Liver (tissue), 8 donors: ENCODE measurements at regions not wholly inside any gene's neighbourhood (a gene's known extent, or its start where the extent isn't known, plus 50 kb on each side); places are given as distances from the start of the nearest gene placed in this dataset.

Experiments used
- DNase-seq: peaks from one replicate; pipeline ENCODE4 v3.0.0-alpha.2; 2017; ENCODE audit warnings: low spot score
- H3K27ac ChIP-seq, 2 donors: one replicate each; pipeline ENCODE4 v1.7.0; 2013; ENCODE audit warnings: inconsistent platforms in 2 of 2, low read length in 2 of 2, control low read depth in 1 of 2, low read depth in 1 of 2, mild to moderate bottlenecking in 1 of 2
- H3K27me3 ChIP-seq, 4 donors: one replicate each; pipeline versions ENCODE4 v1.6.1 to v1.7.0; 2013; ENCODE audit warnings: low read length in 3 of 4, inconsistent platforms in 1 of 4, mild to moderate bottlenecking in 1 of 4, moderate library complexity in 1 of 4; ENCODE audit not compliant: control insufficient read depth in 4 of 4, insufficient read depth in 4 of 4
- H3K36me3 ChIP-seq, 4 donors: one replicate each; pipeline versions ENCODE4 v1.6.1 to v1.7.0; 2013; ENCODE audit warnings: low read length in 3 of 4, mild to moderate bottlenecking in 3 of 4, low read depth in 1 of 4, moderate library complexity in 1 of 4; ENCODE audit not compliant: control insufficient read depth in 4 of 4, insufficient read depth in 3 of 4
- H3K4me1 ChIP-seq, 4 donors: one replicate each; pipeline versions ENCODE4 v1.6.1 to v1.7.0; 2013; ENCODE audit warnings: low read length in 3 of 4, mild to moderate bottlenecking in 3 of 4, moderate library complexity in 1 of 4; ENCODE audit not compliant: control insufficient read depth in 4 of 4, insufficient read depth in 4 of 4
- H3K4me3 ChIP-seq, 3 donors: one replicate each; pipeline versions ENCODE4 v1.6.1 to v1.7.0; 2013; ENCODE audit warnings: low read length in 3 of 3, control low read depth in 1 of 3, low read depth in 1 of 3, mild to moderate bottlenecking in 1 of 3
- H3K9ac ChIP-seq, 2 donors: one replicate each; pipeline ENCODE4 v1.7.0; 2013; ENCODE audit warnings: low read length in 2 of 2, mild to moderate bottlenecking in 2 of 2, moderate library complexity in 2 of 2, control low read depth in 1 of 2, low read depth in 1 of 2
- H3K9me3 ChIP-seq, 4 donors: one replicate each; pipeline versions ENCODE4 v1.6.1 to v1.7.0; 2013; ENCODE audit warnings: low read length in 3 of 4; ENCODE audit not compliant: control insufficient read depth in 4 of 4
- ATF3 ChIP-seq: IDR thresholded peaks from 2 replicates; pipeline ENCODE4 v1.6.1; 2016; ENCODE audit warnings: antibody characterized with exemption
- CTCF ChIP-seq: fragments of 150-350 bp; IDR thresholded peaks from 2 replicates; pipeline ENCODE4 v1.5.1; 2017; ENCODE audit warnings: improper control_type of control experiment, low read depth, low read length; ENCODE audit not compliant: missing input control
- EGR1 ChIP-seq, 2 donors: IDR thresholded peaks; 2 replicates each; pipeline ENCODE4 v1.6.1; 2016 to 2018; ENCODE audit warnings: antibody characterized with exemption in 2 of 2, low read depth in 2 of 2
- FOXA1 ChIP-seq: IDR thresholded peaks from 2 replicates; pipeline ENCODE4 v1.6.1; 2016; ENCODE audit warnings: antibody characterized with exemption
- FOXA2 ChIP-seq: IDR thresholded peaks from 2 replicates; pipeline ENCODE4 v1.6.1; 2016; ENCODE audit warnings: antibody characterized with exemption
- GABPA ChIP-seq, 2 donors: IDR thresholded peaks in 1 of 2; conservative IDR thresholded peaks in 1 of 2; 2 replicates each; pipeline ENCODE4 v1.6.1; 2016; ENCODE audit warnings: antibody characterized with exemption in 2 of 2, mild to moderate bottlenecking in 1 of 2, moderate library complexity in 1 of 2
- HNF4A ChIP-seq, 2 donors: conservative IDR thresholded peaks; 2 replicates each; pipeline ENCODE4 v1.6.1; 2016; ENCODE audit warnings: antibody characterized with exemption in 2 of 2, mild to moderate bottlenecking in 2 of 2
- HNF4G ChIP-seq: IDR thresholded peaks from 2 replicates; pipeline ENCODE4 v1.6.1; 2016; ENCODE audit warnings: antibody characterized with exemption
- JUND ChIP-seq, 2 donors: IDR thresholded peaks; 2 replicates each; pipeline ENCODE4 v1.6.1; 2016; ENCODE audit warnings: antibody characterized with exemption in 2 of 2
- MAX ChIP-seq: IDR thresholded peaks from 2 replicates; pipeline ENCODE4 v1.6.1; 2016; ENCODE audit warnings: antibody characterized with exemption
- NR2F2 ChIP-seq: IDR thresholded peaks from 2 replicates; pipeline ENCODE4 v1.6.1; 2016; ENCODE audit warnings: antibody characterized with exemption
- RAD21 ChIP-seq, 2 donors: IDR thresholded peaks; 2 replicates each; pipeline ENCODE4 v1.6.1; 2016; ENCODE audit warnings: antibody characterized with exemption in 2 of 2, mild to moderate bottlenecking in 2 of 2
- REST ChIP-seq: IDR thresholded peaks from 2 replicates; pipeline ENCODE4 v1.6.1; 2016; ENCODE audit warnings: antibody characterized with exemption, mild to moderate bottlenecking
- RXRA ChIP-seq, 2 donors: IDR thresholded peaks; 2 replicates each; pipeline ENCODE4 v1.6.1; 2017 to 2018; ENCODE audit warnings: antibody characterized with exemption in 2 of 2, mild to moderate bottlenecking in 1 of 2
- SP1 ChIP-seq: IDR thresholded peaks from 2 replicates; pipeline ENCODE4 v1.6.1; 2018; ENCODE audit warnings: antibody characterized with exemption, mild to moderate bottlenecking
- TAF1 ChIP-seq: conservative IDR thresholded peaks from 2 replicates; pipeline ENCODE4 v1.6.1; 2016; ENCODE audit warnings: antibody characterized with exemption, mild to moderate bottlenecking
- YY1 ChIP-seq: IDR thresholded peaks from 2 replicates; pipeline ENCODE4 v1.6.1; 2016; ENCODE audit warnings: antibody characterized with exemption, mild to moderate bottlenecking
- ZBTB33 ChIP-seq: IDR thresholded peaks from 2 replicates; pipeline ENCODE4 v1.6.1; 2016; ENCODE audit warnings: antibody characterized with exemption
- WGBS: extraction: QIAGEN DNeasy Blood & Tissue Kit; methylation state at CpG from one replicate; pipeline ENCODE4 v1.1.7; 2013; 5-methylcytosine and 5-hydroxymethylcytosine counted together
- donor health status: healthy.
- donor health status: healthy.
- donor health status: healthy.
- donor health status: healthy.
- donor health status: healthy.

- H3K27me3 ChIP-seq, result no peaks in the 10 kb centered on the region
- no peaks in the 10 kb centered on the region for H3K36me3 ChIP-seq
- H3K27ac ChIP-seq, result no peak overlapping the region
- H3K9me3 ChIP-seq, result no peaks in the 10 kb centered on the region
- TF ChIP-seq MAX (no peak), FOXA2 (no peak), TAF1 (no peak), GABPA (IDR thresholded peaks at IDR 0.05 in 1 of 2, conservative IDR thresholded peaks at IDR 0.05 in 1 of 2) (no peak), JUND (IDR thresholded peaks at IDR 0.05) (no peak), FOXA1 (no peak), CTCF (no peak), YY1 (no peak), HNF4G (no peak), HNF4A (conservative IDR thresholded peaks at IDR 0.05) (no peak), RXRA (IDR thresholded peaks at IDR 0.05) (no peak), RAD21 (IDR thresholded peaks at IDR 0.05) (no peak)
- H3K4me1 ChIP-seq, result no peaks in the 10 kb centered on the region
- DNase-seq, result no peak
- no peak overlapping the region for H3K9ac ChIP-seq
- WGBS, result 66% methylated on average over 9 of the region's 9 CpGs
- no peak overlapping the region for H3K4me3 ChIP-seq
These were observed 750.0 kb downstream of the TBC1D32 start for GRCh38 chr6:120584111-120584760.

- TF ChIP-seq FOXA2 (no peak), NR2F2 (no peak), RXRA (IDR thresholded peaks at IDR 0.05) (no peak), YY1 (no peak), ATF3 (no peak), JUND (IDR thresholded peaks at IDR 0.05) (no peak)
- DNase-seq, result no peak
- Histone ChIP-seq H3K36me3 (no peaks in the 10 kb centered on the region), H3K4me3 (no peak overlapping the region), H3K9me3 (no peaks in the 10 kb centered on the region), H3K27ac (no peak overlapping the region), H3K27me3 (peaks cover 0 to 3% (median 0%) of the 10 kb centered on the region in 4 donors), H3K4me1 (no peaks in the 10 kb centered on the region), H3K9ac (no peak overlapping the region)
- WGBS, result 75% methylated on average over 4 of the region's 4 CpGs
These were observed 758.2 kb downstream of the TBC1D32 start for GRCh38 chr6:120576061-120576460.

GRCh38 chr6:120569714-120570113 is 764.6 kb downstream of the TBC1D32 start:
- Histone ChIP-seq H3K9ac (no peak overlapping the region), H3K4me3 (no peak overlapping the region), H3K27ac (no peak overlapping the region), H3K36me3 (no peaks in the 10 kb centered on the region), H3K4me1 (no peaks in the 10 kb centered on the region), H3K9me3 (no peaks in the 10 kb centered on the region), H3K27me3 (no peaks in the 10 kb centered on the region)
- no peak for DNase-seq
- WGBS, result 70% methylated on average over 1 of the region's 1 CpG
- TF ChIP-seq EGR1 (IDR thresholded peaks at IDR 0.05; ENCODE audit: low read depth in 2 of 2) (no peak), YY1 (no peak), HNF4A (conservative IDR thresholded peaks at IDR 0.05) (no peak), RAD21 (IDR thresholded peaks at IDR 0.05) (no peak), NR2F2 (no peak), REST (no peak), HNF4G (no peak), FOXA2 (no peak), JUND (IDR thresholded peaks at IDR 0.05) (no peak), GABPA (IDR thresholded peaks at IDR 0.05 in 1 of 2, conservative IDR thresholded peaks at IDR 0.05 in 1 of 2) (no peak), FOXA1 (no peak), MAX (no peak), ATF3 (no peak), SP1 (no peak), ZBTB33 (no peak), RXRA (IDR thresholded peaks at IDR 0.05) (no peak), TAF1 (no peak)
